ENCODE measurements at regions not wholly inside any gene's neighbourhood (a gene's known extent, or its start where the extent isn't known, plus 50 kb on each side); places are given as distances from the start of the nearest gene placed in this dataset.
"Not testable (repeated sequence)": the region's sequence is repeated elsewhere in the genome, so short reads cannot be mapped to it uniquely, and the experiment has no call there.

- CTCF ChIA-PET; H3K27ac ChIP-seq; DNase-seq (ENCODE audit: low spot score); POLR2A ChIA-PET (ENCODE audit: low non-redundant PET): not testable (repeated sequence)
These were observed 887.7 kb upstream of the CDH18 start for GRCh38 chr5:20875726-20876125.

DNA sequence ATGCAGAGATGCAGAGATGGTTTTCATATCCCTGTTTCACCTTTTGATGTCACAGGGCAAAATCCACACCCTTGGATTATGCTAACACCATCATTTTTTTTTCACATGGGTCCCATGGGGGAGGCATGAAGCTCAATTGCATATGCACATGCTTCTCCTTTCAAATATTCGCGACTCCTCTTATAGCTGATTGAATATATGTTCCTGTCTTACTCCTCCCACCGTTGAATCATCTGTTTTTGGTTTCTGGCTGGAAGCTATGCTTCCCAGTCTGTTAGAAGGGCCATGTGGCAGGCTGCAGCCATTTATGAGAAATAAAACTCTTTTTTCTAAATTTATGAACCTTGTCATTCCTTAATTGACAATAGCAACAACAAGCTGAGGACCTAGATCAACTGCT is 877.9 kb upstream of the CDH18 start:
- CTCF ChIA-PET; DNase-seq (ENCODE audit: low spot score); H3K27ac ChIP-seq; POLR2A ChIA-PET (ENCODE audit: low non-redundant PET): not testable (repeated sequence)

DNA sequence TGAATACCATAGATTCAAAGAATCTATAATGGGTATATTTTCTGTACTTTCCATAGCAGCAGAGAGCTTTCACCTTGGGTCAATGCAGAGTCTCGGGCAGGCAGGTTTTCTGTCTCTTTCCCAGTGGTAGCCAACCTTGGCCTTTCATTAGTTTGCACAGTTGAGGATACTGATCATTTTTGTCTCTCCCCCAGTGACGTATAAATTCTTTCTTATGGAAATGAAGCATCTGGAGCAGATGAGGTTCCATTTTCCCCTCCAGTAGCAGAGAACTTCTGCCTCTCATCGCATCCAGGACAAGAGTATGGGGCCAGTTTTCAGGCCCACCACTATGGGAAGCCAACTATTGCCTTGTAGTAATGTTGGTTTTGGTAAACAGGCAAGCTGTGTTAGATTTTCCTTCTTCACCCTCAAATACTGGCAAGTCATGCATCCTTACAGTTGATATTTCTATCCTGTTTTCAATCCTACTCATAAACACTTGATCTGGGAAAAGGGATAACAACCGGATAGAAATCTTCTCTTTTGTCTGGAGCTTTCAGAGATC is 845.2 kb upstream of the CDH18 start:
- no peak overlapping the region for H3K27ac ChIP-seq
- no peak for DNase-seq (ENCODE audit: low spot score)
- TF ChIP-seq CTCF (conservative IDR thresholded peaks at IDR 0.05; ENCODE audit: low read depth), result no peak
- CTCF ChIA-PET, result no interaction called here
- POLR2A ChIA-PET (ENCODE audit: low non-redundant PET), result no interaction called here

- CTCF ChIA-PET, result no interaction called here
- TF ChIP-seq CTCF (conservative IDR thresholded peaks at IDR 0.05; ENCODE audit: low read depth), result no peak
- POLR2A ChIA-PET (ENCODE audit: low non-redundant PET), result no interaction called here
- no peak overlapping the region for H3K27ac ChIP-seq
- DNase-seq (ENCODE audit: low spot score), result no peak
These were observed 844.4 kb upstream of the CDH18 start for GRCh38 chr5:20832204-20833080.

- POLR2A ChIA-PET (ENCODE audit: low non-redundant PET); H3K27ac ChIP-seq; CTCF ChIA-PET; DNase-seq (ENCODE audit: low spot score): not testable (repeated sequence)
These were observed 838.0 kb upstream of the CDH18 start for GRCh38 chr5:20825951-20826350.

- POLR2A ChIA-PET (ENCODE audit: low non-redundant PET); CTCF ChIA-PET; DNase-seq (ENCODE audit: low spot score); H3K27ac ChIP-seq: not testable (repeated sequence)
These were observed 809.2 kb upstream of the CDH18 start for GRCh38 chr5:20797216-20797615.

DNA sequence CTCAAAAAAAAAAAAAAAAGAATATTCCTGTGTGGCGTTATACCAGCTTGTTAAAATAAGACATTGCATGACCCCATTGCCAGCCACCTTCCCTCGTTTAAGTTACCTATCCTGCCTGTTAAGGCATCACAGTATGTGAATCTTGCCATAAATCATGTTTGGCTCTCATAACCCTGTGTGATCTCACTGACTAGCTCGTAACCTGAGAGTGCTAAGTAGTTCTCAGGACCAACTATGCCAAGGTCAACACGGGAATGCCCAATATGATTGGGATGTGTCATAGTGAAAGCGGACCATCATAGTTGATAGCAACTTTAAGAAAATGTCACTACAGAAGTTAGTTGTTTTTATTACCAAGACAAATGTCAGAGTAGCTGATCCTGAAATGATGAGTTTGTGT is 796.8 kb upstream of the CDH18 start:
- H3K27ac ChIP-seq; CTCF ChIA-PET; POLR2A ChIA-PET (ENCODE audit: low non-redundant PET); DNase-seq (ENCODE audit: low spot score): not testable (repeated sequence)

DNA sequence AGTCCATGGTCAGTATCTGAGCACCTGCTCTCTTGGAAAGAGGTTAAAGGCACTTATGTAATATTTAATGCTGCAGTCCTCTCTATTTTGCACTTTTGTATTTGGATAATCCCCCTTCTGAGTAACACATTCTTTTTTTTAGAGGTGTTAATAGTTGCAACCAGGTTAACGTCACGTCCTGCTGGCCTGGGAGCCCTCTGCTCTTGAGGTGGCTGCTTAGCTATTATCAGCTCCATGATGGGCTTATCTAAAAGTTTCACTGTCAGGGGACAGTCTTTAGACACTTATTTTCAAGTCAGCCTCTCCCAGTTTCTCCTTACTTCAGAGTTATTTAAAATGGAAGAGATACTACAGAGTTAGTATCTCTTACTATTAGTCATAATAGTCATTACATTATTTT is 795.5 kb upstream of the CDH18 start:
- POLR2A ChIA-PET (ENCODE audit: low non-redundant PET); DNase-seq (ENCODE audit: low spot score); H3K27ac ChIP-seq; CTCF ChIA-PET: not testable (repeated sequence)

DNA sequence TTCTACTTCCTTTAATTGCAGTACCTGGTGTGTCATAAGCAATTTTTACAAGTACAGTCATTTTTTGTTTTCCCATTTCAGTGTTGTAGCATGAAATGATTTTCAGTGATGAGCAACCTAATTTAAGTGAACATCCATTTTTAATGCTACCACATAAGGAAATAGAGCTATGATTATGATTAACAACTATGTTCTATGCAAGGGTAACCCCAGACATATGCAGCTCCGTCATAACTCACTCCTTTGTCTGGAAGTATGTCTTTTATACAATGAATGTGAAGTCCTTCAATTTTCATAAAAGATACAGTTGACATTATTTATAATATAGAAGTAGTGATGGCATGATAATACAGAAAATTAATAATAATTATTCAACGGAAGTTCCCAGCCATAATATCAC is 783.3 kb upstream of the CDH18 start:
- CTCF ChIA-PET; H3K27ac ChIP-seq; POLR2A ChIA-PET (ENCODE audit: low non-redundant PET): not testable (repeated sequence)

DNA sequence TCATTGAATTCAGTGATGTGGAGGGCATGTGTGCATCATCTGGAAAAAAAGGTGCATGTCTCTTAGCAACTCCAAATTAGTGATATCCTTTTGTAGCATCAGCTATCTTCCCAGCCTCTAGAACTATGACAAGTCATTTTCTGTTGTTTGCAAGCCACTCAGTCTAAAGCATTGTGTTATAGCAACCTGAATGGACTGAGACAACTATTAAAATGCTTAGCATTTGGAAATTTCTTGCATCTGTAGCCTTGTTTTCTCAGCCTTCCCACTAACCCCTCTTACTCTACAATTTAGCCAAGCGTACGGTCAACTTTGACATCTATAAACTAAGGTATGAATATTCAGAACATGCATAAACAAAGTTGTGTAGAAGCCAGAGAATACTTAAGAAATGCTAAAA is 777.1 kb upstream of the CDH18 start:
- DNase-seq (ENCODE audit: low spot score); CTCF ChIA-PET; POLR2A ChIA-PET (ENCODE audit: low non-redundant PET); H3K27ac ChIP-seq: not testable (repeated sequence)

More for the DNA sequence above, 783.3 kb upstream of the CDH18 start:
- DNase-seq (ENCODE audit: low spot score), result not testable (repeated sequence)

DNA sequence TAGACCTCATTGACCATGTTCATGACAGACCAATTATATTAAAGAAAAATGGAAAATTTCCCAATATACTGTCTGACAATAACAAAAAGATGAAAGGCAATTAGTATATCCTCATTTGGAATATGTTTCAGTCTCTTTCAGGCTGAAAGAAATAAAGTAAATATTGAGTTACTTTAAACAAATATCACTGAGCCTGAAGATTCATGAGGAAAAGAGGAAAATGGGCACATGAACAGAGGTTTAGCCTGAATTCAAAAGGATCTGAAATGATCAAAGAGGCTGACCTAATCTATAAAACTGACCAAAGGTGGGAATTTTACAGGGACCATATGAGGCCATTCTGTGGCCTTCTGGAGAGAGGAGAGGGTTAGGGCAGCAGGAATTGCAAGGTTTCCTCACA is 771.5 kb upstream of the CDH18 start:
- DNase-seq (ENCODE audit: low spot score); CTCF ChIA-PET; POLR2A ChIA-PET (ENCODE audit: low non-redundant PET); H3K27ac ChIP-seq: not testable (repeated sequence)

DNA sequence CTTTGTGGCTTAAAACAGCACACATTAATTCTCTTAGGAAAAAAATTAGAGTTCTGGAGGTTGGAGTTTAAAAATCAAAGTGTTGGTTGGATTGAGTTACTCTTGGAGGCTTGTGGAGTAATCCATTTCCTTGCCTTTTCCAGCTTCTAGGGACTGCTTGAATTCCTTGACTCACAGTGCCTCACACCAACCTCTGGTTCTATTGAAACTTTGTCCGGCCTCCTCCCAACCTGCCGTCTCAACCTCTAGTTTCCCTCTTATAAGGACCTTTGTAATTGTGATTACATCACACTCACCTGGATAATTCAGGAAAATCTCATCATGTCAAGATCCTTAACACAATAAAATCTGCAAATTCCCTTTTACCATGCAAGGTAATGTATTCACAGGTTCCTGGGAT is 764.2 kb upstream of the CDH18 start:
- POLR2A ChIA-PET (ENCODE audit: low non-redundant PET); CTCF ChIA-PET; H3K27ac ChIP-seq; DNase-seq (ENCODE audit: low spot score): not testable (repeated sequence)

DNA sequence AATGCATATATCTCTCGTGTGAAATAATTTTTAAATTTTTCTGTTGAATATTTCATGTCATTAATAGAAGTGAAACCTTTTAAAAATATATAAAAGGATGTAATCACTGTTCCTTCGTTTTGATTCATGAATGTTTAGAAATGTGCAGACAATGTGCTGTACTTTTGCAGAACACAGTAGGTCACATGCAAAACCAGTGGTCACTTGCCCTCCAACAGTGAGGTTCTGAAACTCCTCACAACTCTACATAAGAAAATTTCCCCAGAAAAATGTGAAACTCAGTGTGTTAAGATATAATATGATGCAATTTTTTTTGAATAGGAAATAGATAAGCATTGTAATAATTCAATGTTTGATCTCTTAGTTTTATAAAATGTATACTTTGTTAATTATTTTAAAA is 747.7 kb upstream of the CDH18 start:
- POLR2A ChIA-PET (ENCODE audit: low non-redundant PET); DNase-seq (ENCODE audit: low spot score); H3K27ac ChIP-seq: not testable (repeated sequence)
- CTCF ChIA-PET, result interaction anchor here (0.6 kb wide), 1 partner anchor 397 kb away, joined by 3 read pairs; no protein-coding TSS in a partner anchor

- CTCF ChIA-PET; POLR2A ChIA-PET (ENCODE audit: low non-redundant PET); DNase-seq (ENCODE audit: low spot score): not testable (repeated sequence)
These were observed 744.2 kb upstream of the CDH18 start for GRCh38 chr5:20732223-20732622.

DNA sequence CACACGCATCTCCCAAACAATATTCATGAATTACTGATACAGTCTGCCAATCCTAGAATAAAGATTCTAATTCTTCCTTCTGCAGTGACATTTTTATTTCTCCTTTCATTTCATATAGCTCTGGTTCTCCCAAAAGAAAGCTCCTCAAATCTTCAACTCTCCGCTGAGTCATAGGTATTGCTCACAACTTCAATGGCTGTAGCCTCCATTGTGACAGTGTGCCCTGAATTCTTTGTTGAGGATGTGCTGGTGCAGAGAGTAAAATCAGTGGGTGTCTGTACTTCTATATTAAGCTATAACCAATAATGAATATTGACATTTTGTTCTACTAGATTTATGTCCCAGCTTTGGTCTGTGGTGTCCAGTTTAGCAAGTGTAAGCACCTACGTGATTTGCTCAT is 733.3 kb upstream of the CDH18 start:
- POLR2A ChIA-PET (ENCODE audit: low non-redundant PET); H3K27ac ChIP-seq; DNase-seq (ENCODE audit: low spot score); CTCF ChIA-PET: not testable (repeated sequence)

More at GRCh38 chr5:20732223-20732622, 744.2 kb upstream of the CDH18 start:
- not testable (repeated sequence) for H3K27ac ChIP-seq
